ENCODE measurements at regions not wholly inside any gene's neighbourhood (a gene's known extent, or its start where the extent isn't known, plus 50 kb on each side); places are given as distances from the start of the nearest gene placed in this dataset.
"Not testable (repeated sequence)": the region's sequence is repeated elsewhere in the genome, so short reads cannot be mapped to it uniquely, and the experiment has no call there.

- ChIA-PET CTCF (no interaction called here), POLR2A (no interaction called here)
- Mint-ChIP-seq H3K27ac (no peak overlapping the region), H3K4me1 (no peaks in the 10 kb centered on the region), H3K4me3 (no peak overlapping the region), H3K9me3 (no peaks in the 10 kb centered on the region), H3K27me3 (peaks cover 6% of the 10 kb centered on the region), H3K36me3 (ENCODE audit: low read depth) (no peaks in the 10 kb centered on the region)
- no peak for DNase-seq
Observed at GRCh38 chr6:151180330-151181048, 59.3 kb upstream of the AKAP12 start.

- H3K27me3 Mint-ChIP-seq, result peaks cover 8% of the 10 kb centered on the region
- H3K4me1 Mint-ChIP-seq, result no peaks in the 10 kb centered on the region
- no peaks in the 10 kb centered on the region for H3K36me3 Mint-ChIP-seq (ENCODE audit: low read depth)
- no peaks in the 10 kb centered on the region for H3K9me3 Mint-ChIP-seq
- ChIA-PET POLR2A (interaction anchor here (0.6 kb wide), 1 partner anchor 71 kb away, joined by 4 read pairs; no protein-coding TSS in a partner anchor), CTCF (no interaction called here)
- no peak overlapping the region for H3K27ac Mint-ChIP-seq
- DNase-seq, result no peak
- H3K4me3 Mint-ChIP-seq, result no peak overlapping the region
Observed at GRCh38 chr6:151181706-151182363, 57.9 kb upstream of the AKAP12 start.

- POLR2A ChIA-PET; CTCF ChIA-PET; DNase-seq; H3K27me3 Mint-ChIP-seq; H3K9me3 Mint-ChIP-seq; H3K36me3 Mint-ChIP-seq (ENCODE audit: low read depth); H3K4me1 Mint-ChIP-seq; H3K27ac Mint-ChIP-seq; H3K4me3 Mint-ChIP-seq: not testable (repeated sequence)
Observed at GRCh38 chr6:151182958-151183357, 56.8 kb upstream of the AKAP12 start.

GRCh38 chr6:151185148-151185547, 54.6 kb upstream of the AKAP12 start:
- Mint-ChIP-seq H3K4me1 (no peaks in the 10 kb centered on the region), H3K36me3 (ENCODE audit: low read depth) (no peaks in the 10 kb centered on the region), H3K9me3 (no peaks in the 10 kb centered on the region), H3K27me3 (peaks cover 2% of the 10 kb centered on the region), H3K4me3 (no peak overlapping the region), H3K27ac (no peak overlapping the region)
- DNase-seq, result no peak
- ChIA-PET CTCF (no interaction called here), POLR2A (no interaction called here)

- POLR2A ChIA-PET, result no interaction called here
- no peaks in the 10 kb centered on the region for H3K36me3 Mint-ChIP-seq (ENCODE audit: low read depth)
- H3K9me3 Mint-ChIP-seq, result no peaks in the 10 kb centered on the region
- CTCF ChIA-PET, result no interaction called here
- H3K27ac Mint-ChIP-seq, result no peak overlapping the region
- no peaks in the 10 kb centered on the region for H3K4me1 Mint-ChIP-seq
- peaks cover 2% of the 10 kb centered on the region for H3K27me3 Mint-ChIP-seq
- no peak overlapping the region for H3K4me3 Mint-ChIP-seq
- DNase-seq, result no peak
Observed at GRCh38 chr6:151186306-151186705, 53.5 kb upstream of the AKAP12 start.

GRCh38 chr6:151186804-151187330, 52.9 kb upstream of the AKAP12 start:
- POLR2A ChIA-PET, result no interaction called here
- Mint-ChIP-seq H3K4me1 (no peaks in the 10 kb centered on the region), H3K36me3 (ENCODE audit: low read depth) (no peaks in the 10 kb centered on the region), H3K9me3 (no peaks in the 10 kb centered on the region), H3K4me3 (no peak overlapping the region), H3K27me3 (peaks cover 2% of the 10 kb centered on the region), H3K27ac (no peak overlapping the region)
- CTCF ChIA-PET, result no interaction called here
- DNase-seq, result no peak

Measured in activated CD4-positive, alpha-beta T cell treated with anti-CD3 and anti-CD28 coated beads, Interleukin-2, amount 10 ng/mL, durations not matched to agents 7 days and 5 days (primary cell).